ENCODE measurements at regions not wholly inside any gene's neighbourhood (a gene's known extent, or its start where the extent isn't known, plus 50 kb on each side); places are given as distances from the start of the nearest gene placed in this dataset.

- TF ChIP-seq, protein P1, sequence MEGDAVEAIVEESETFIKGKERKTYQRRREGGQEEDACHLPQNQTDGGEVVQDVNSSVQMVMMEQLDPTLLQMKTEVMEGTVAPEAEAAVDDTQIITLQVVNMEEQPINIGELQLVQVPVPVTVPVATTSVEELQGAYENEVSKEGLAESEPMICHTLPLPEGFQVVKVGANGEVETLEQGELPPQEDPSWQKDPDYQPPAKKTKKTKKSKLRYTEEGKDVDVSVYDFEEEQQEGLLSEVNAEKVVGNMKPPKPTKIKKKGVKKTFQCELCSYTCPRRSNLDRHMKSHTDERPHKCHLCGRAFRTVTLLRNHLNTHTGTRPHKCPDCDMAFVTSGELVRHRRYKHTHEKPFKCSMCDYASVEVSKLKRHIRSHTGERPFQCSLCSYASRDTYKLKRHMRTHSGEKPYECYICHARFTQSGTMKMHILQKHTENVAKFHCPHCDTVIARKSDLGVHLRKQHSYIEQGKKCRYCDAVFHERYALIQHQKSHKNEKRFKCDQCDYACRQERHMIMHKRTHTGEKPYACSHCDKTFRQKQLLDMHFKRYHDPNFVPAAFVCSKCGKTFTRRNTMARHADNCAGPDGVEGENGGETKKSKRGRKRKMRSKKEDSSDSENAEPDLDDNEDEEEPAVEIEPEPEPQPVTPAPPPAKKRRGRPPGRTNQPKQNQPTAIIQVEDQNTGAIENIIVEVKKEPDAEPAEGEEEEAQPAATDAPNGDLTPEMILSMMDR (IDR thresholded peaks at IDR 0.05; ENCODE audit: extremely low read depth, missing control alignments), result no peak
- no peak for DNase-seq (ENCODE audit: low spot score)
These were observed 94.8 kb upstream of the SPATS2L start for GRCh38 chr2:200211643-200212042.

DNA sequence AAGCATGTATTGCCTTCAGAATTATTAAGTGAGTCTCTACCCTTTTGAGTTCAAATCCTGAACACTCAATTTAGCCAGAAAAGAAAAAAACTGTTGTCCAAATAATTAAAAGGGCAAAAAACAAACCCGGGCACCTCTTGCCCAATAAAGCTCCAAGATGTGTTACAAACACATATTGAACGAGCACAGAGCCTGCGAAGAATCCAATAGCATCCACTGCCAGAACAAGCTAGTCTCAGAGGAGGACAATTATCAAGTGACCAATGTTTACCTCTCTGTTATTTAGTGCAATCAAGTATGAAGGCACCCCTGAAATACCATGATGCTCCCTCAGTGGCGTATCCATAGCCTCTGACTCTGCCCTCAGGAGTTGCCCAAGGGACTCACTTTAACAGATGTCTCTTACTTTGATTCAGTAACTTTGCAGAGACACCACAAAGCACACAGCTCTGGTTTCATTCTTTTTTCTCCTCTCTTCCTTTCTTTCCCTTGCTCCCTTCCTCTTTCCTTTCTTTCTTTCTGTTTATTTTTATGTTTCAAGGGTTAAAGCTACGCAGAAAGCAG, 93.5 kb upstream of the SPATS2L start:
- TF ChIP-seq, protein P1 (IDR thresholded peaks at IDR 0.05; ENCODE audit: extremely low read depth, missing control alignments), result no peak
- DNase-seq (ENCODE audit: low spot score), result no peak

- TF ChIP-seq, protein P1 (IDR thresholded peaks at IDR 0.05; ENCODE audit: extremely low read depth, missing control alignments), result no peak
- no peak for DNase-seq (ENCODE audit: low spot score)
These were observed 90.2 kb upstream of the SPATS2L start for GRCh38 chr2:200216310-200216709.

DNA sequence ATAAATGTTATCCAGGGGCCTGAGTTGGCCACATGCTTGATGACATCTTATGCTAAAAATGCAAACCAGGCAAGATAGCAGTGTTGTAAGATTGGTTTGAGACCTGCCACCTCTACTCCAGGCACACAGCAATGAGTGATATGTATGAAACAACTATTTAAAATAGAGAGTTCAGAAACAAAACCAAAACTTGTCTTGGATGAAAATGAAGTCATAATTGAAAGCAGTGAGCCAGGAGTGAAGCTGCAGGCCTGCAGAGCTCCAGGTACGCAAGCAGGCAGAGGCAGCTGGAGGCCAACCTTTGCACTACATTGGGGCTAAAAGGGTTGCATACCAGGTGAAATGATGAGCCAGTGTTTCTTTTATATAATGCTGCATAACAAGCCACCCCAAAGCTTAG, 89.2 kb upstream of the SPATS2L start:
- no peak for DNase-seq (ENCODE audit: low spot score)
- TF ChIP-seq, protein P1 (IDR thresholded peaks at IDR 0.05; ENCODE audit: extremely low read depth, missing control alignments), result no peak

DNA sequence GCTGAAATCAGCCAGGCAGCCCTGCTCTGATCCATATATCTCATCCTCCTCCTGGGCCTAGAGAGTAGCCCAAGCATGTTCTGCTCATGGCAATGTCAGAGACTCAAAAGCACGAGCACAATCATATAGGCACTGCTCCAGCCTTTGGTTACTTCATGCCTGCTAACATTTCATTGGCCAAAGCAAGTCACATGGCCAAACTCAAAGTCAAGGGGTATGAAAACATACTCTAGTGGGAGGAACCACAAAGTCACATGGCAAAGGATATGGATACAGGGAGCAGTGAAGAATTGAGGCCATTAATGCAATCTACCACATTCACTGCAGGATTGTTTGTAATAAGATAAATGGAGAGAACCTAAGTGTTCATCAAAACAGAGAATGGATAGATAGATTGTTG, 87.8 kb upstream of the SPATS2L start:
- TF ChIP-seq, protein P1 (IDR thresholded peaks at IDR 0.05; ENCODE audit: extremely low read depth, missing control alignments), result no peak
- DNase-seq (ENCODE audit: low spot score), result no peak

GRCh38 chr2:200219309-200220113, 87.0 kb upstream of the SPATS2L start:
- TF ChIP-seq, protein P1 (IDR thresholded peaks at IDR 0.05; ENCODE audit: extremely low read depth, missing control alignments), result no peak

GRCh38 chr2:200220251-200220650, 86.2 kb upstream of the SPATS2L start:
- TF ChIP-seq, protein P1 (IDR thresholded peaks at IDR 0.05; ENCODE audit: extremely low read depth, missing control alignments), result no peak
- DNase-seq (ENCODE audit: low spot score), result no peak

More at GRCh38 chr2:200219309-200220113, 87.0 kb upstream of the SPATS2L start:
- DNase-seq (ENCODE audit: low spot score), result no peak

Data from GM20000 (cell line).